HEK293 (cell line): ENCODE measurements at regions not wholly inside any gene's neighbourhood (a gene's known extent, or its start where the extent isn't known, plus 50 kb on each side); places are given as distances from the start of the nearest gene placed in this dataset.

Experiments used
- CTCF ChIA-PET: fragments of 350-600 bp; formaldehyde crosslinking; extraction: SDS; loops from one replicate; lab custom pipeline; 2021; ENCODE audit warnings: antibody characterized with exemption; lab: Yijun Ruan, JAX
- POLR2A ChIA-PET: fragments of 300-600 bp; formaldehyde crosslinking; extraction: SDS; loops from one replicate; lab custom pipeline; 2020; ENCODE audit warnings: antibody characterized with exemption, inconsistent platforms; lab: Yijun Ruan, JAX
- H3K27ac ChIP-seq: fragments of 200-500 bp; sonication (Bioruptor generic); 2 replicates; pipeline ENCODE4 v1.5.1; 2014; ENCODE audit warnings: low read depth, low read length, control low read depth, inconsistent platforms; ENCODE audit errors: extremely low read depth
- H3K36me3 ChIP-seq, 2 experiments: fragments of 200-500 bp in 1 of 2; sonication (Bioruptor generic) in 1 of 2; 1 replicate in 1 of 2; 2 replicates in 1 of 2; pipeline ENCODE4 v1.5.1; 2014 to 2017; ENCODE audit warnings: inconsistent platforms in 2 of 2, low read length in 2 of 2; ENCODE audit not compliant: control insufficient read depth in 2 of 2, insufficient read depth in 1 of 2
- H3K4me1 ChIP-seq: fragments of 200-500 bp; sonication (Bioruptor generic); 2 replicates; pipeline ENCODE4 v1.5.1; 2014; ENCODE audit warnings: mild to moderate bottlenecking, low read length, inconsistent platforms; ENCODE audit not compliant: control insufficient read depth, insufficient read depth
- H3K4me3 ChIP-seq: 2 replicates; pipeline ENCODE4 v1.5.1; 2011; ENCODE audit warnings: low read depth, mild to moderate bottlenecking, control low read depth, low read length, moderate library complexity
- H3K9me3 ChIP-seq: fragments of 200-500 bp; sonication (Bioruptor generic); 2 replicates; pipeline ENCODE4 v1.5.1; 2014; ENCODE audit warnings: low read depth, low read length, inconsistent platforms; ENCODE audit not compliant: control insufficient read depth, insufficient read depth
- BCL11A ChIP-seq: fragments of 450-650 bp; formaldehyde crosslinking; IDR thresholded peaks from 2 replicates; pipeline ENCODE4 v1.5.1; 2016; ENCODE audit warnings: low read depth, missing biosample characterization, missing genetic modification characterization
- BCL11B ChIP-seq: fragments of 450-650 bp; formaldehyde crosslinking; IDR thresholded peaks from 2 replicates; pipeline ENCODE4 v1.5.1; 2016; ENCODE audit warnings: low read depth, missing biosample characterization, missing genetic modification characterization
- HOXA7 ChIP-seq: sonication (generic); formaldehyde crosslinking; IDR thresholded peaks from 2 replicates; pipeline ENCODE4 v1.8.1; 2022; ENCODE audit warnings: missing genetic modification reagents, borderline replicate concordance
- KLF16 ChIP-seq: fragments of 450-650 bp; formaldehyde crosslinking; IDR thresholded peaks from 2 replicates; pipeline ENCODE4 v1.5.1; 2017; ENCODE audit warnings: missing biosample characterization, missing genetic modification characterization
- PRDM4 ChIP-seq: fragments of 450-650 bp; formaldehyde crosslinking; IDR thresholded peaks from 2 replicates; pipeline ENCODE4 v1.5.1; 2017; ENCODE audit warnings: missing biosample characterization, missing genetic modification characterization
- SCRT1 ChIP-seq: fragments of 450-650 bp; formaldehyde crosslinking; IDR thresholded peaks from 2 replicates; pipeline ENCODE4 v1.5.1; 2016; ENCODE audit warnings: missing biosample characterization, missing genetic modification characterization, borderline replicate concordance
- SP3 ChIP-seq: fragments of 450-650 bp; formaldehyde crosslinking; IDR thresholded peaks from 2 replicates; pipeline ENCODE4 v1.5.1; 2016; ENCODE audit warnings: missing biosample characterization, missing genetic modification characterization
- YY1 ChIP-seq: fragments of 450-650 bp; formaldehyde crosslinking; IDR thresholded peaks from 2 replicates; pipeline ENCODE4 v1.5.1; 2018; ENCODE audit warnings: missing biosample characterization, missing genetic modification characterization
- ZBTB20 ChIP-seq: fragments of 450-650 bp; formaldehyde crosslinking; IDR thresholded peaks from 2 replicates; pipeline ENCODE4 v1.5.1; 2016; ENCODE audit warnings: missing biosample characterization, missing genetic modification characterization
- ZBTB21 ChIP-seq: fragments of 450-650 bp; formaldehyde crosslinking; IDR thresholded peaks from 2 replicates; pipeline ENCODE4 v1.5.1; 2017; ENCODE audit warnings: missing biosample characterization, missing genetic modification characterization
- ZBTB8A ChIP-seq: fragments of 450-650 bp; formaldehyde crosslinking; IDR thresholded peaks from 2 replicates; pipeline ENCODE4 v1.5.1; 2016; ENCODE audit warnings: missing biosample characterization, missing genetic modification characterization
- ZFP69B ChIP-seq: fragments of 450-650 bp; formaldehyde crosslinking; IDR thresholded peaks from 2 replicates; pipeline ENCODE4 v1.5.1; 2016; ENCODE audit warnings: missing biosample characterization, missing genetic modification characterization
- ZNF2 ChIP-seq: fragments of 450-650 bp; formaldehyde crosslinking; IDR thresholded peaks from 2 replicates; pipeline ENCODE4 v1.5.1; 2016; ENCODE audit warnings: missing biosample characterization, missing genetic modification characterization
- ZNF23 ChIP-seq: fragments of 450-650 bp; formaldehyde crosslinking; IDR thresholded peaks from 2 replicates; pipeline ENCODE4 v1.5.1; 2016; ENCODE audit warnings: missing biosample characterization, missing genetic modification characterization, borderline replicate concordance
- ZNF37A ChIP-seq: fragments of 450-650 bp; IDR thresholded peaks from 2 replicates; pipeline ENCODE4 v1.5.1; 2018; ENCODE audit warnings: missing biosample characterization, missing genetic modification characterization
- ZNF530 ChIP-seq: fragments of 450-650 bp; formaldehyde crosslinking; IDR thresholded peaks from 2 replicates; pipeline ENCODE4 v1.5.1; 2016; ENCODE audit warnings: low read depth, missing biosample characterization, missing genetic modification characterization
- ZNF549 ChIP-seq: fragments of 450-650 bp; IDR thresholded peaks from 2 replicates; pipeline ENCODE4 v1.5.1; 2018; ENCODE audit warnings: missing biosample characterization, missing genetic modification characterization, mild to moderate bottlenecking, inconsistent platforms, moderate library complexity
- ZNF654 ChIP-seq: fragments of 450-650 bp; formaldehyde crosslinking; IDR thresholded peaks from 2 replicates; pipeline ENCODE4 v1.5.1; 2016; ENCODE audit warnings: low read depth, missing biosample characterization, missing genetic modification characterization
- ZSCAN23 ChIP-seq: fragments of 450-650 bp; formaldehyde crosslinking; IDR thresholded peaks from 2 replicates; pipeline ENCODE4 v1.5.1; 2016; ENCODE audit warnings: missing biosample characterization, missing genetic modification characterization
- ZSCAN30 ChIP-seq: fragments of 450-650 bp; IDR thresholded peaks from 2 replicates; pipeline ENCODE4 v1.5.1; 2018; ENCODE audit warnings: missing biosample characterization, mild to moderate bottlenecking, missing genetic modification characterization, moderate library complexity
- TF ChIP-seq, protein P1 (sequence below): fragments of 450-650 bp; formaldehyde crosslinking; IDR thresholded peaks from 2 replicates; pipeline ENCODE4 v1.5.1; 2017; ENCODE audit warnings: missing biosample characterization, missing genetic modification characterization

- TF ChIP-seq ZBTB8A (tag by site-specific recombination), result no peak
Observed at GRCh38 chr1:189646066-189646465, 831.6 kb downstream of the BRINP3 start (continued).

DNA sequence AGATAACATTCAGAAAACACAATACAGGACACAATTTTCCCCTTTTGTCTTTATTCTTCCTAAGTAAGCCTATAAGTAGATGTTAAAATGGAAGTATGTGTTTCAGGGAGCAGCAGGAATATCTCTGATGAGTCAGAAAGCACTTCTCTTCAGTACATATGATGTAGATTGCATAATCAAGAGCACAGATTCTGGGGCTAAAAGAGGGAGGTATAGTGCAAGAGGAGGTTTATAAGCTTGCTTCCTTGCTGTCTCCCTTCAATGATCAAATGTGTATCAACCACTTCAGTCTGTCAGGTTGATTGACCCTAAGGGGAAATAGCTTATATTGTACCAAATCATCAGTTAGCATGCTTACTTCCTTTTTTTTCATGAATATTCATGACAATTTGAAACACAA, 822.8 kb downstream of the BRINP3 start:
- Histone ChIP-seq H3K4me1 (no peaks in the 10 kb centered on the region), H3K36me3 (no peaks in the 10 kb centered on the region), H3K27ac (no peak overlapping the region), H3K9me3 (no peaks in the 10 kb centered on the region), H3K4me3 (no peak overlapping the region)
- no peak for TF ChIP-seq ZNF2
- TF ChIP-seq SP3, result no peak
- TF ChIP-seq ZBTB20 (tag by site-specific recombination), result no peak
- no peak for TF ChIP-seq BCL11A (tag by site-specific recombination)
- no peak for TF ChIP-seq ZNF530 (tag by site-specific recombination)
- TF ChIP-seq SCRT1 (tag by site-specific recombination), result no peak
- no peak for TF ChIP-seq HOXA7
- no peak for TF ChIP-seq ZFP69B (tag by site-specific recombination)
- no peak for TF ChIP-seq ZBTB21 (tag by site-specific recombination)
- no peak for TF ChIP-seq ZSCAN30 (tag by site-specific recombination)
- TF ChIP-seq, protein P1, sequence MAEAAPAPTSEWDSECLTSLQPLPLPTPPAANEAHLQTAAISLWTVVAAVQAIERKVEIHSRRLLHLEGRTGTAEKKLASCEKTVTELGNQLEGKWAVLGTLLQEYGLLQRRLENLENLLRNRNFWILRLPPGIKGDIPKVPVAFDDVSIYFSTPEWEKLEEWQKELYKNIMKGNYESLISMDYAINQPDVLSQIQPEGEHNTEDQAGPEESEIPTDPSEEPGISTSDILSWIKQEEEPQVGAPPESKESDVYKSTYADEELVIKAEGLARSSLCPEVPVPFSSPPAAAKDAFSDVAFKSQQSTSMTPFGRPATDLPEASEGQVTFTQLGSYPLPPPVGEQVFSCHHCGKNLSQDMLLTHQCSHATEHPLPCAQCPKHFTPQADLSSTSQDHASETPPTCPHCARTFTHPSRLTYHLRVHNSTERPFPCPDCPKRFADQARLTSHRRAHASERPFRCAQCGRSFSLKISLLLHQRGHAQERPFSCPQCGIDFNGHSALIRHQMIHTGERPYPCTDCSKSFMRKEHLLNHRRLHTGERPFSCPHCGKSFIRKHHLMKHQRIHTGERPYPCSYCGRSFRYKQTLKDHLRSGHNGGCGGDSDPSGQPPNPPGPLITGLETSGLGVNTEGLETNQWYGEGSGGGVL (tag by site-specific recombination), result no peak
- TF ChIP-seq ZSCAN23 (tag by site-specific recombination), result no peak
- TF ChIP-seq ZNF37A, result no peak
- no peak for TF ChIP-seq PRDM4 (tag by site-specific recombination)
- no peak for TF ChIP-seq YY1 (tag by site-specific recombination)
- TF ChIP-seq ZNF549 (tag by site-specific recombination), result no peak
- TF ChIP-seq ZNF654 (tag by site-specific recombination), result no peak
- ChIA-PET CTCF (no interaction called here), POLR2A (no interaction called here)

- CTCF ChIA-PET, result no interaction called here
- H3K9me3 ChIP-seq, result no peaks in the 10 kb centered on the region
- TF ChIP-seq KLF16 (tag by site-specific recombination) (no peak), BCL11B (tag by site-specific recombination) (no peak), ZNF23 (tag by site-specific recombination) (no peak)
- TF ChIP-seq, all 188 proteins: peak for 0
- Histone ChIP-seq H3K36me3 (no peaks in the 10 kb centered on the region), H3K4me1 (no peaks in the 10 kb centered on the region), H3K4me3 (no peak overlapping the region), H3K27ac (no peak overlapping the region)
- POLR2A ChIA-PET, result no interaction called here
Observed at GRCh38 chr1:189656628-189657530, 820.8 kb downstream of the BRINP3 start.
